Esophagus squamous epithelium (tissue), 5 donors: ENCODE measurements at regions not wholly inside any gene's neighbourhood (a gene's known extent, or its start where the extent isn't known, plus 50 kb on each side); places are given as distances from the start of the nearest gene placed in this dataset.

Experiments
- DNase-seq: peaks from one replicate; lab custom pipeline; 2025; lab: John Stamatoyannopoulos, UW
- H3K27ac ChIP-seq, 4 donors: fragments of 200-600 bp; sonication (generic); one replicate each; pipeline ENCODE4 v1.5.1; 2016 to 2019; ENCODE audit warnings: mild to moderate bottlenecking in 1 of 4
- H3K27me3 ChIP-seq, 4 donors: fragments of 200-600 bp; sonication (generic); 1 replicate in 3 of 4; 2 replicates in 1 of 4; pipeline versions ENCODE4 v1.5.1 to v1.6.0; 2017 to 2021; ENCODE audit warnings: antibody characterized with exemption in 1 of 4
- H3K36me3 ChIP-seq, 3 donors: fragments of 200-600 bp; sonication (generic); one replicate each; pipeline ENCODE4 v1.5.1; 2016 to 2019
- H3K4me1 ChIP-seq, 3 donors: fragments of 200-600 bp; sonication (generic); one replicate each; pipeline ENCODE4 v1.5.1; 2017 to 2019
- H3K4me3 ChIP-seq, 4 donors: fragments of 200-600 bp; sonication (generic); 1 replicate in 3 of 4; 2 replicates in 1 of 4; pipeline ENCODE4 v1.5.1; 2016 to 2019; ENCODE audit warnings: mild to moderate bottlenecking in 2 of 4, moderate library complexity in 1 of 4
- H3K9me3 ChIP-seq, 3 donors: fragments of 200-600 bp; sonication (generic); one replicate each; pipeline ENCODE4 v1.5.1; 2016 to 2019
- POLR2A ChIP-seq, 4 donors: fragments of 450-650 bp; IDR thresholded peaks; one replicate each; pipeline ENCODE4 v1.6.1; 2017; ENCODE audit warnings: antibody characterized with exemption in 4 of 4, mild to moderate bottlenecking in 4 of 4, moderate library complexity in 3 of 4
- WGBS, 2 donors: methylation state at CpG; one replicate each; pipeline ENCODE4 v1.1.5; 2018; 5-methylcytosine and 5-hydroxymethylcytosine counted together
- intact Hi-C: fragments of 100-400 bp; cut with DNase I; formaldehyde crosslinking; loops from one replicate; pipeline ENCODE4 v1.15.0; 2022
- TF ChIP-seq, protein P1 (sequence below), 6 experiments: fragments of 450-650 bp in 4 of 6; fragments of 200-600 bp in 2 of 6; sonication (generic) in 2 of 6; IDR thresholded peaks; one replicate each; pipeline ENCODE4 v1.5.1; 2016 to 2019; ENCODE audit warnings: antibody characterized with exemption in 6 of 6, mild to moderate bottlenecking in 4 of 6, moderate library complexity in 4 of 6
- donor health status: DM: yes; HTN: yes; CAD: no.

DNA sequence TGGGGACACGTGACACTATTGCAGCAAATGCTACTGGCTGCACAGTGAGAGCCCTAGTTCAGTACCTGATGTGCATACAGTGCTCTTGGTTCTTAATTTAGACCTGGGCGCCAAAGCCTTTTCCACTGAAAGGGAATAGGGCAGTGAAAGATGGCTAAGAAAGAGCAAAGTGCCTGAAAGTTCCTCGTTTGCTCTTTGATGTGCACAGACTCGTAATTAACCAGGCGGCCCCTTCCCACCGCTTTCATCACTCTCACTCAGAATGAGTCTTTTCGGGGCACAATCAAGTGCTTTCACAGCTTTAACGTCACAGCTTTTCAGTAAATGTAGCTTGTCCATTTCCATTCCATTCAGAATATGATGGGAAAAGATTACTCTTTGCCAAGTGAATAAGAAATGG is 116.6 kb upstream of the ADRA1B start:
- intact Hi-C loops: no loop called here
- Histone ChIP-seq H3K4me3 (no peak overlapping the region), H3K4me1 (no peaks in the 10 kb centered on the region)

DNA sequence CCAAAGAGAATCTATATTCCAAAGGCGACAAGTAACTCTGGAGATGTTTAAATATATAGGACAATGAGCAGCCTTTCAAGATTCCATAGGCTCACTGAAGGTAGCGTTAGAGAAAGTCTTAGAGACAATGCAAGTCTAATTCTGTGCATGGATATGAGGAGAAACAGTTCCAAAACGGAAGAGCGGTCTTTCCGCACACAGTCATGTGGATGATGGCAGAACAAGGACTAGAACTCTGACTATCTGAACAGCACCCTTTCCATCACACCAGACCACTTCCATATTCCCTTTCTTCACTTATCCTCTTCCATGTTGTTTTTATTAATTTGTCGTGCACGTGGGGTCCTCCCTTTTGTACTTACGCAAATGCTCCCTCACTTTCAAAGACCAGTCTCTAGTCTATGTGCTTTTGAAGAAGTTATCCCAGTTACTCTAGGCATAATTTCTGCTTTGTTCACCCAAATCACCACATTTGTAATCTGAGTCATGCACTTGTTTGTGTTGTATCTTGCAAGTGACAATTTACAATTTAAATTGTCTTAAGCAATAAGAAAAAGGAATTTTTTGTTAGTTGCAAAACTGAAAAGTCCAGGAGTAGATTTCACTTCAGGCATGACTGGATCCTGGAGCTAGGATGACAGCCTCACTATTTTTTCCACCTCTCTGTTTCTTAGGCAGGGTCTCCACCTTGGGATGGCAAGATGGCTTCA is 116.0 kb upstream of the ADRA1B start:
- intact Hi-C loops: no loop called here
- Histone ChIP-seq H3K27ac (no peak overlapping the region), H3K4me3 (no peak overlapping the region), H3K27me3 (peaks cover 0 to 5% (median 0%) of the 10 kb centered on the region in 4 donors), H3K9me3 (no peaks in the 10 kb centered on the region), H3K36me3 (no peaks in the 10 kb centered on the region), H3K4me1 (no peaks in the 10 kb centered on the region)
- WGBS, 2 donors: 86 to 88% methylated on average over 8 of the region's 8 CpGs
- TF ChIP-seq, protein P1, sequence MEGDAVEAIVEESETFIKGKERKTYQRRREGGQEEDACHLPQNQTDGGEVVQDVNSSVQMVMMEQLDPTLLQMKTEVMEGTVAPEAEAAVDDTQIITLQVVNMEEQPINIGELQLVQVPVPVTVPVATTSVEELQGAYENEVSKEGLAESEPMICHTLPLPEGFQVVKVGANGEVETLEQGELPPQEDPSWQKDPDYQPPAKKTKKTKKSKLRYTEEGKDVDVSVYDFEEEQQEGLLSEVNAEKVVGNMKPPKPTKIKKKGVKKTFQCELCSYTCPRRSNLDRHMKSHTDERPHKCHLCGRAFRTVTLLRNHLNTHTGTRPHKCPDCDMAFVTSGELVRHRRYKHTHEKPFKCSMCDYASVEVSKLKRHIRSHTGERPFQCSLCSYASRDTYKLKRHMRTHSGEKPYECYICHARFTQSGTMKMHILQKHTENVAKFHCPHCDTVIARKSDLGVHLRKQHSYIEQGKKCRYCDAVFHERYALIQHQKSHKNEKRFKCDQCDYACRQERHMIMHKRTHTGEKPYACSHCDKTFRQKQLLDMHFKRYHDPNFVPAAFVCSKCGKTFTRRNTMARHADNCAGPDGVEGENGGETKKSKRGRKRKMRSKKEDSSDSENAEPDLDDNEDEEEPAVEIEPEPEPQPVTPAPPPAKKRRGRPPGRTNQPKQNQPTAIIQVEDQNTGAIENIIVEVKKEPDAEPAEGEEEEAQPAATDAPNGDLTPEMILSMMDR (IDR thresholded peaks at IDR 0.05): no peak
- TF ChIP-seq POLR2A (IDR thresholded peaks at IDR 0.05): no peak
- no peak for DNase-seq

More for the DNA sequence above, 116.6 kb upstream of the ADRA1B start:
- DNase-seq: no peak
- peaks cover 0 to 5% (median 0%) of the 10 kb centered on the region in 4 donors for H3K27me3 ChIP-seq
- WGBS, 2 donors: 81 to 84% methylated on average over 8 of the region's 8 CpGs
- H3K9me3 ChIP-seq: no peaks in the 10 kb centered on the region
- TF ChIP-seq POLR2A (IDR thresholded peaks at IDR 0.05): no peak
- TF ChIP-seq, protein P1 (IDR thresholded peaks at IDR 0.05): no peak
- H3K36me3 ChIP-seq: no peaks in the 10 kb centered on the region
- H3K27ac ChIP-seq: no peak overlapping the region

DNA sequence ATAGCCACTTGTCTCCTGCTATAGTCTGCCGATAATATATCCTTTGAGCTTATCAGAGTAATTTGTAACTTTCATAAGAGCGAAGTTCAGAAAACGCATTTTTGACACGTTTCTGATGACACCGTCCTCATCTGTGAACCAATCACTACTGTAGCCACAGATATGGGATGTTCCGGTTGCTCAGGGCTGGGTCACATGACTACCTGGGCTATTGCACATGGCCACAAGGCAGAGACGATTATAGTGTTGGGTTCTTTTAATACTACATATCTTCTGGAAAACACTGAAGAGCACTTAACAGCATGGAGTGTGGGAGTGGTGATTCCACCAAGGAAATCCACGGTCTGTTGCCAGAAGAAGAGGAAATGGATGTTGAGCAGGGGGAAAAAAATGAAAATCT is 115.0 kb upstream of the ADRA1B start:
- H3K27me3 ChIP-seq: peaks cover 0 to 5% (median 0%) of the 10 kb centered on the region in 4 donors
- TF ChIP-seq, protein P1 (IDR thresholded peaks at IDR 0.05): no peak
- no peak for DNase-seq
- H3K36me3 ChIP-seq: no peaks in the 10 kb centered on the region
- H3K4me3 ChIP-seq: no peak overlapping the region
- intact Hi-C loops: no loop called here
- no peaks in the 10 kb centered on the region for H3K9me3 ChIP-seq
- H3K27ac ChIP-seq: no peak overlapping the region
- no peaks in the 10 kb centered on the region for H3K4me1 ChIP-seq
- WGBS, 2 donors: 84 to 85% methylated on average over 7 to 8 of the region's 8 CpGs

DNA sequence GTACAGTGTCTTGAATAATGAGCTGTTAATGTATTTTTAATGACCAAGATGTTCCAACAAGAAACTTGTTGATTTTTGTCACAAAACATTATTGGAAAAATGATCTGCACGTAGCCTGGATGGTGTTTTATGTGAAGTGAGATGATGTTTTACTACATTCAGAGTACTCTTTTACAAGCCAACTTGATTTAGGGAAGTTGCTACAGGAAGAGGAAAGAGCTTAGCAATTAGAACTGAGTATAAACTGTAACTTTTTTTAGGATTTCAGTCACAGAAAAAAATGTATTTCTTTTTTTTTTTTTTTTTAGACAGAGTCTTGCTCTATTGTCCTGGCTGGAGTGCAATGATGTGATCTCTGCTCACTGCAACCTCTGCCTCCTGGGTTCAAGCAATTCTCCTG is 113.6 kb upstream of the ADRA1B start:
- intact Hi-C loops: no loop called here
- DNase-seq: no peak
- Histone ChIP-seq H3K4me3 (no peak overlapping the region), H3K36me3 (no peaks in the 10 kb centered on the region), H3K27ac (no peak overlapping the region), H3K9me3 (no peaks in the 10 kb centered on the region), H3K4me1 (no peaks in the 10 kb centered on the region), H3K27me3 (peaks cover 0 to 5% (median 0%) of the 10 kb centered on the region in 4 donors)
- TF ChIP-seq, protein P1 (IDR thresholded peaks at IDR 0.05): no peak
- WGBS, 2 donors: 32 to 46% methylated on average over 1 of the region's 1 CpG

DNA sequence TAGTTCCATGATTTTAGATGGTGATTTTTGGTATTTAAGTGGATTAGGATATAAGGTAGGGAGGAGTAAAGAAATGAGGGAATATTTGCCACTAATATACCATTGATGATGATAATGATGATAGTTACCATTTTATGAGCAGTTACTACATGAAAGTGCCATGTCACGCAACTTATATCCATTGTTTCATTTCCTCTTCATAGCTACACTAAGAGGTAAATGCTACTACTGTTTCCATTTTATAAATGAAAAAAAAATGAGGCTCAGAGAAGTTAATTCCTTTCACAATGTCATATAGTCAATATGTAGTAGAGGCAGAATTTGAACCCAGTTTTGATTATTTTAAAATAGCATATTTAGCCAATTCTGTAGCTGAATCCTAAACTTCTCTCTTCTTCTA is 112.2 kb upstream of the ADRA1B start:
- Histone ChIP-seq H3K36me3 (no peaks in the 10 kb centered on the region), H3K9me3 (no peaks in the 10 kb centered on the region), H3K4me1 (no peaks in the 10 kb centered on the region), H3K4me3 (no peak overlapping the region), H3K27me3 (peaks cover 0 to 5% (median 0%) of the 10 kb centered on the region in 4 donors), H3K27ac (no peak overlapping the region)
- intact Hi-C loops: no loop called here
- TF ChIP-seq, protein P1 (IDR thresholded peaks at IDR 0.05): no peak
- TF ChIP-seq POLR2A (IDR thresholded peaks at IDR 0.05): no peak
- WGBS, 2 donors: 75 to 90% methylated on average over 1 of the region's 1 CpG
- no peak for DNase-seq
